PC-3 (cell line): ENCODE measurements at regions not wholly inside any gene's neighbourhood (a gene's known extent, or its start where the extent isn't known, plus 50 kb on each side); places are given as distances from the start of the nearest gene placed in this dataset.

Source experiments
- ATAC-seq: fragments of 200-7000 bp; cut with Tn5 transposase; 2 replicates; pipeline ENCODE4 v1.9.1; 2020; ENCODE audit warnings: mild to moderate bottlenecking, moderate library complexity
- BruUV-seq: library from RNA; stranded (reverse); fragments of 400-500 nt; replicated peaks from 2 replicates; lab custom pipeline; 2021; lab: Mats Ljungman, UMichigan
- CTCF ChIA-PET: fragments of 300-600 bp; sonication (Branson Sonifier 250); formaldehyde crosslinking; loops from one replicate; lab custom pipeline; 2022; ENCODE audit warnings: antibody characterized with exemption; lab: Charles Lee
- POLR2A ChIA-PET: fragments of 300-600 bp; sonication (Branson Sonifier 250); formaldehyde crosslinking; loops from one replicate; lab custom pipeline; 2022; ENCODE audit warnings: antibody characterized with exemption; ENCODE audit not compliant: unreplicated experiment; lab: Charles Lee
- DNase-seq: peaks from one replicate; pipeline ENCODE4 v3.0.0-alpha.2; 2015
- H2AFZ ChIP-seq: fragments of 300-600 bp; sonication (generic); 2 replicates; pipeline ENCODE4 v1.6.0; 2016; ENCODE audit warnings: antibody characterized with exemption, low read length
- H3F3A ChIP-seq: fragments of 300-600 bp; sonication (generic); one replicate; pipeline ENCODE4 v1.6.0; 2017; ENCODE audit warnings: antibody characterized with exemption, low read length, control low read depth, mild to moderate bottlenecking; ENCODE audit not compliant: unreplicated experiment
- H3K27ac ChIP-seq: fragments of 300-600 bp; sonication (generic); 2 replicates; pipeline ENCODE4 v1.5.1; 2016; ENCODE audit warnings: mild to moderate bottlenecking, low read length
- H3K27me3 ChIP-seq: fragments of 300-600 bp; sonication (generic); 2 replicates; pipeline ENCODE4 v1.6.1; 2016; ENCODE audit warnings: low read length, mixed read lengths
- H3K36me3 ChIP-seq: fragments of 300-600 bp; sonication (generic); 2 replicates; pipeline ENCODE4 v1.6.1; 2016; ENCODE audit warnings: low read depth, mixed run types, low read length, mixed read lengths
- H3K4me1 ChIP-seq: fragments of 300-600 bp; sonication (generic); 2 replicates; pipeline ENCODE4 v1.5.1; 2016; ENCODE audit warnings: low read length; ENCODE audit not compliant: insufficient read depth
- H3K4me2 ChIP-seq: fragments of 300-600 bp; sonication (generic); 2 replicates; pipeline ENCODE4 v1.6.0; 2016; ENCODE audit warnings: low read length
- H3K4me3 ChIP-seq: fragments of 300-600 bp; sonication (generic); 2 replicates; pipeline ENCODE4 v1.5.1; 2016; ENCODE audit warnings: mild to moderate bottlenecking, low read length, mixed read lengths
- H3K79me2 ChIP-seq: fragments of 300-600 bp; sonication (generic); 2 replicates; pipeline ENCODE4 v1.6.1; 2017; ENCODE audit warnings: low read length, mixed read lengths
- H3K9ac ChIP-seq: fragments of 300-600 bp; sonication (generic); 2 replicates; pipeline ENCODE4 v1.6.0; 2016; ENCODE audit warnings: mild to moderate bottlenecking, low read length
- H3K9me2 ChIP-seq: fragments of 300-600 bp; sonication (generic); replicated peaks from 2 replicates; pipeline ENCODE4 v1.6.1; 2016; ENCODE audit warnings: mixed run types, low read length, mixed read lengths
- H3K9me3 ChIP-seq: fragments of 300-600 bp; sonication (generic); 2 replicates; pipeline ENCODE4 v1.6.1; 2016; ENCODE audit warnings: low read length, mixed read lengths
- H4K20me1 ChIP-seq: fragments of 300-600 bp; sonication (generic); 2 replicates; pipeline ENCODE4 v1.6.1; 2016; ENCODE audit warnings: low read length, mixed read lengths
- CTCF ChIP-seq: fragments of 300-600 bp; sonication (generic); conservative IDR thresholded peaks from 2 replicates; pipeline ENCODE4 v1.5.1; 2017; ENCODE audit warnings: antibody characterized with exemption, low read depth, mild to moderate bottlenecking, low read length
- EZH2 ChIP-seq: fragments of 300-600 bp; sonication (generic); IDR thresholded peaks from one replicate; pipeline ENCODE4 v1.6.1; 2017; ENCODE audit warnings: antibody characterized with exemption, mild to moderate bottlenecking, low read length; ENCODE audit not compliant: unreplicated experiment
- EZH2phosphoT487 ChIP-seq: fragments of 300-600 bp; sonication (generic); IDR thresholded peaks from 2 replicates; pipeline ENCODE4 v1.6.1; 2018; ENCODE audit warnings: mild to moderate bottlenecking, antibody characterized with exemption, low read length, borderline replicate concordance
- intact Hi-C: fragments of 100-400 bp; cut with micrococcal nuclease; formaldehyde crosslinking; loops from 2 replicates; pipeline ENCODE4 v1.9.0; 2023

GRCh38 chr6:169852504-169853195 is 101.2 kb downstream of the ERMARD start:
- H3K79me2 ChIP-seq, result no peaks in the 10 kb centered on the region
- no peak for TF ChIP-seq CTCF
- TF ChIP-seq EZH2, result no peak
- TF ChIP-seq EZH2phosphoT487, result no peak
- peak overlapping the region; percentile 13; the same call in 1 of the 2 replicates for H3K9ac ChIP-seq
- H3K4me3 ChIP-seq, result no peak overlapping the region
- H4K20me1 ChIP-seq, result no peaks in the 10 kb centered on the region
- ChIA-PET CTCF (no interaction called here), POLR2A (no interaction called here)
- no peaks in the 10 kb centered on the region for H3K36me3 ChIP-seq
- no TSS peak for BruUV-seq
- intact Hi-C loops, result no loop called here
- ATAC-seq (peak; percentile 53), DNase-seq (no peak)
- H3K27me3 ChIP-seq, result no peaks in the 10 kb centered on the region
- no peaks in the 10 kb centered on the region for H3K9me2 ChIP-seq
- peak overlapping the region; percentile 89 for H2AFZ ChIP-seq
- H3K27ac ChIP-seq, result peak overlapping the region; percentile 81
- no peaks in the 10 kb centered on the region for H3K9me3 ChIP-seq
- H3K4me2 ChIP-seq, result peak overlapping the region; percentile 49; the same call in 1 of the 2 replicates
- peaks cover 15% of the 10 kb centered on the region for H3K4me1 ChIP-seq
- no peaks in the 10 kb centered on the region for H3F3A ChIP-seq

DNA sequence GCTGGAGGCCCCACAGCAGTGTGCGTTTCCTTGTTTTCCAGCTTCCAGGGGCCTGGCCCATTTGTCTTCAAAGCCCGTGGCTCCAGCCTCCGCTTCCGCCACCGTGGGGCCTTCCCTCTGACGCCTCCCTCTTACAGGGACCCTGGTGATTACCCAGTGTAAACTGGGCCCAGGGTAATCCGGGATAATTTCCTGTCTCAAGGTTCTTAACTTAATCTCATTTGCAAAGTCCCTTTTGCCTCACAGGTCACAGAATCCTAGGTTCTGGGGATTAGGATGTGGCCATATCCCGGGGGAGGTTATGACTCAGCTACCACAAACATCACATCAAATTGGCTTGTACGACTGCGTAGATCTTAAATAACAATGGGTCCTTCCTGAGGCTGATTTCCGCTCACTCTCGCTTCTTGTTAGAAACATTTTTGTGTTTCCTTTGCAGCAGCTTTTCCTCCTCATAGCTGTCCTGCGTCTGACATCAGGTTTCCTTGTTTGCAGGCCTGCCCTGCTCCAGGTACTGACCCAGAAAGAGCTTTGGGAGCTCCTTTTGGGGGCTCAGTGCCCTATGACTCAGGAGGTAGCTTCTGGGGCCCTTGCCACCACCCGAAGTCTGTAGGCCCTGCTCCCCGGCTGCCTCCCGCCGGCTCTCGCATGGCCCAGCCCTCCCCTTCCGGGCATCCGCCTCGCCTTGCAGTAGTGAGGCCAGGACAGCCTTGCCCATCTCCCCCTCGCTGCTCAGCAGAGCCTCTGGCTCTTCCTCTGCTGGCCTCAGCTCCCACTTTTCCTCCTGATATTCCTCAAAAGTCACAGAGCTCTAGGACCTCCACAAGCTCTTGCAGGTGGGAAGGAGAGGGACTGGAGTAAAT is 100.5 kb downstream of the ERMARD start:
- DNase-seq (peak; percentile 73), ATAC-seq (peak; percentile 95)
- Histone ChIP-seq H3K36me3 (no peaks in the 10 kb centered on the region), H3K9me3 (no peaks in the 10 kb centered on the region), H3K4me3 (no peak overlapping the region; the same call in 1 of the 2 replicates), H3K79me2 (no peaks in the 10 kb centered on the region), H4K20me1 (no peaks in the 10 kb centered on the region), H2AFZ (peak overlapping the region; percentile 89), H3K4me2 (peak overlapping the region; percentile 49), H3F3A (no peaks in the 10 kb centered on the region), H3K27ac (peak overlapping the region; percentile 81), H3K27me3 (no peaks in the 10 kb centered on the region), H3K9ac (peak overlapping the region; percentile 13; the same call in 1 of the 2 replicates), H3K9me2 (no peaks in the 10 kb centered on the region), H3K4me1 (peaks cover 15% of the 10 kb centered on the region)
- TF ChIP-seq EZH2, result no peak
- TF ChIP-seq EZH2phosphoT487, result no peak
- TF ChIP-seq CTCF, result no peak
- CTCF ChIA-PET, result no interaction called here
- POLR2A ChIA-PET, result no interaction called here
- no TSS peak for BruUV-seq
- intact Hi-C loops, result no loop called here
